ENCODE measurements at regions not wholly inside any gene's neighbourhood (a gene's known extent, or its start where the extent isn't known, plus 50 kb on each side); places are given as distances from the start of the nearest gene placed in this dataset.

DNA sequence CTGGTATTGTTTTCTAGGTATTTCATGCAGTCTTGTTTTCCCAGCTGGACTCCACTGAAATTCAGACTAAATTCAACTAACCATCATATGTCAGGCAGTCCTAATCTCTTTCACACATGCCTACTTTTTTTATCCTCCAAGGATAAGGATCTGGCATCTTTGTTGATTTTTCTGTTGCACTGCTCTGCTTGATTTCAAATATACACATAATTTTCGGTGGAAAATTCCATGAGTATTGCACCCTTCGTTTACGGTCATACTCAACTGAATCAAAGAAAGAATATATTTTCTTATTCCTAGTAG, 64.8 kb upstream of the UNC93A start:
- Histone ChIP-seq H3K27me3 (peaks cover 0 to 13% (median 0%) of the 10 kb centered on the region in 4 donors), H3K27ac (replicated peaks in 1 of 4) (no peak overlapping the region), H3K4me3 (no peak overlapping the region), H3K36me3 (no peaks in the 10 kb centered on the region), H3K4me1 (no peaks in the 10 kb centered on the region), H3K9me3 (no peaks in the 10 kb centered on the region)
- 62% methylated on average over 3 of the region's 3 CpGs for WGBS
- TF ChIP-seq POLR2AphosphoS5 (IDR thresholded peaks at IDR 0.05) (no peak), POLR2A (IDR thresholded peaks at IDR 0.05; ENCODE audit: low read depth) (no peak), EP300 (IDR thresholded peaks at IDR 0.05) (no peak)
- TF ChIP-seq, protein P1, sequence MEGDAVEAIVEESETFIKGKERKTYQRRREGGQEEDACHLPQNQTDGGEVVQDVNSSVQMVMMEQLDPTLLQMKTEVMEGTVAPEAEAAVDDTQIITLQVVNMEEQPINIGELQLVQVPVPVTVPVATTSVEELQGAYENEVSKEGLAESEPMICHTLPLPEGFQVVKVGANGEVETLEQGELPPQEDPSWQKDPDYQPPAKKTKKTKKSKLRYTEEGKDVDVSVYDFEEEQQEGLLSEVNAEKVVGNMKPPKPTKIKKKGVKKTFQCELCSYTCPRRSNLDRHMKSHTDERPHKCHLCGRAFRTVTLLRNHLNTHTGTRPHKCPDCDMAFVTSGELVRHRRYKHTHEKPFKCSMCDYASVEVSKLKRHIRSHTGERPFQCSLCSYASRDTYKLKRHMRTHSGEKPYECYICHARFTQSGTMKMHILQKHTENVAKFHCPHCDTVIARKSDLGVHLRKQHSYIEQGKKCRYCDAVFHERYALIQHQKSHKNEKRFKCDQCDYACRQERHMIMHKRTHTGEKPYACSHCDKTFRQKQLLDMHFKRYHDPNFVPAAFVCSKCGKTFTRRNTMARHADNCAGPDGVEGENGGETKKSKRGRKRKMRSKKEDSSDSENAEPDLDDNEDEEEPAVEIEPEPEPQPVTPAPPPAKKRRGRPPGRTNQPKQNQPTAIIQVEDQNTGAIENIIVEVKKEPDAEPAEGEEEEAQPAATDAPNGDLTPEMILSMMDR (IDR thresholded peaks at IDR 0.05), result no peak
- DNase-seq (ENCODE audit: extremely low spot score), result no peak
- intact Hi-C loops (cut with DNase I), result loop anchor here (10.0 kb wide), 1 partner anchor 128 kb away; no protein-coding TSS in a partner anchor

DNA sequence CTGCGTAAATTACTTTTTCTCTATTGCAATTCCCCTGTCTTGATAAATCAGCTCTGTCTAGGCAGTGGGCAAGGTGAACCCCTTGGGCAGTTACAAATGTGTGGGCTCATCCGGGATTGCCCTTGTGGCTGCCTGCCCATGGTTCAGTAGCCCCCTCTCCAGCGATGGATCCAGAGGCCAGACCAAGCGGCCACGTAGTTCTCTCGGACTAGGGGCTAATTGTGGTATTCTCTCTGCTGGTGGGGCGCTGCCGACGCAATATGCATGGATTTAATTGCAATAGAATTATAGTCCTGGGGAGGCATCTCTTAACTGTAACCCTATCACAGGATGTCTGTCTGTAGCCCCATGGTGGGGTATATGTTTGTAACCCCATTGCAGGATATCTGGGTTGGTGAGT, 64.3 kb upstream of the UNC93A start:
- no peak for DNase-seq (ENCODE audit: extremely low spot score)
- intact Hi-C loops (cut with DNase I), result loop anchor here (10.0 kb wide), 1 partner anchor 128 kb away; no protein-coding TSS in a partner anchor
- no peak overlapping the region for H3K4me3 ChIP-seq
- peaks cover 0 to 13% (median 0%) of the 10 kb centered on the region in 4 donors for H3K27me3 ChIP-seq
- no peak overlapping the region for H3K27ac ChIP-seq (replicated peaks in 1 of 4)
- no peak for TF ChIP-seq EP300 (IDR thresholded peaks at IDR 0.05)
- no peak for TF ChIP-seq POLR2A (IDR thresholded peaks at IDR 0.05; ENCODE audit: low read depth)
- TF ChIP-seq, protein P1 (IDR thresholded peaks at IDR 0.05), result no peak
- TF ChIP-seq POLR2AphosphoS5 (IDR thresholded peaks at IDR 0.05), result no peak
- H3K36me3 ChIP-seq, result no peaks in the 10 kb centered on the region
- H3K4me1 ChIP-seq, result no peaks in the 10 kb centered on the region
- H3K9me3 ChIP-seq, result no peaks in the 10 kb centered on the region
- WGBS, result 86% methylated on average over 9 of the region's 9 CpGs

DNA sequence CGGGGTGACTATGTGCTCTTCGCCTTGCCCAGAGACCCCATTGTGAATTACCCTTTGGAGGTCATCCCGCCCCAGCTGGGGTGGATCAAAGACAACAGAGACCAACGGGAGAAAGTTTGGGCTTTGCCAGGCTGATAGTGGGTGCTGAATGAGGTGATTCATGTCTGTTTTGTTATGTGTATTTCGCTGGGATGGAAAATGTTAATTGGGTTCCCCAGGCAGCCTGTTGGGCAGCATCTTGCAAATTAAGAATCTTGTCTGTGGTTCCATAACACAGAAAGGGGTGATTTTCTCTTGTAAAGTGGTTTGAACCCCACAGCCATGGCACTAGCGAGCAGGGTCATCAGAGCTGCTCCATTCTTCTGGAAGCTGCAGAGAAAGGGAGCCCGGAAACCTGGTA, 63.1 kb upstream of the UNC93A start:
- Histone ChIP-seq H3K9me3 (no peaks in the 10 kb centered on the region), H3K4me1 (no peaks in the 10 kb centered on the region), H3K36me3 (no peaks in the 10 kb centered on the region), H3K4me3 (no peak overlapping the region), H3K27ac (replicated peaks in 1 of 4) (no peak overlapping the region), H3K27me3 (peaks cover 0 to 13% (median 0%) of the 10 kb centered on the region in 4 donors)
- TF ChIP-seq, protein P1 (IDR thresholded peaks at IDR 0.05), result no peak
- TF ChIP-seq EP300 (IDR thresholded peaks at IDR 0.05) (no peak), POLR2AphosphoS5 (IDR thresholded peaks at IDR 0.05) (no peak), POLR2A (IDR thresholded peaks at IDR 0.05; ENCODE audit: low read depth) (no peak)
- 84% methylated on average over 7 of the region's 7 CpGs for WGBS
- no peak for DNase-seq (ENCODE audit: extremely low spot score)
- intact Hi-C loops (cut with DNase I), result loop anchor here (10.0 kb wide), 1 partner anchor 127 kb away; no protein-coding TSS in a partner anchor

DNA sequence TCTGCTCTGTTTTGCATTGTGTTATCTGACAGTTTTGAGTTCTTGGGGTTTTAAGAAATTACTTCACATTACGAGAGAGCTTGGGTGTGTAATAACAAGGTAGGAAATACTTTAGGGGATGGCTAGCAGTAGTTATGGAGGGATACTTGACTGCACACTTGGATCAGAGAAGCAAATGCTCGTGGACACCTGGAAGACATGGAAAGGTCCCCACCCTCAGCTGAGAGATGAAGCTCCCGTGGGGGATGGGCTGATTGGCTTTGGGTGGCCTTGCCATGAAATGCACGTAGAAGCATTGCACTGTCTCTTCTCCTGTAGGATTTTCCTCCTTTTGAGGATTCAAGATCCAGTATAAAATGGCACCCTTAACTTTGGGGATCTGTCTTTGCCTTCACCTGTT, 61.5 kb upstream of the UNC93A start:
- TF ChIP-seq POLR2A (IDR thresholded peaks at IDR 0.05; ENCODE audit: low read depth) (no peak), POLR2AphosphoS5 (IDR thresholded peaks at IDR 0.05) (no peak)
- no peak for DNase-seq (ENCODE audit: extremely low spot score)
- H3K9me3 ChIP-seq, result no peaks in the 10 kb centered on the region
- 76% methylated on average over 4 of the region's 4 CpGs for WGBS
- intact Hi-C loops (cut with DNase I), result loop anchor here (10.0 kb wide), 1 partner anchor 125 kb away; no protein-coding TSS in a partner anchor
- no peaks in the 10 kb centered on the region for H3K4me1 ChIP-seq
- H3K36me3 ChIP-seq, result no peaks in the 10 kb centered on the region
- peaks cover 0 to 19% (median 0%) of the 10 kb centered on the region in 4 donors for H3K27me3 ChIP-seq
- no peak overlapping the region for H3K27ac ChIP-seq (replicated peaks in 1 of 4)
- no peak overlapping the region for H3K4me3 ChIP-seq

DNA sequence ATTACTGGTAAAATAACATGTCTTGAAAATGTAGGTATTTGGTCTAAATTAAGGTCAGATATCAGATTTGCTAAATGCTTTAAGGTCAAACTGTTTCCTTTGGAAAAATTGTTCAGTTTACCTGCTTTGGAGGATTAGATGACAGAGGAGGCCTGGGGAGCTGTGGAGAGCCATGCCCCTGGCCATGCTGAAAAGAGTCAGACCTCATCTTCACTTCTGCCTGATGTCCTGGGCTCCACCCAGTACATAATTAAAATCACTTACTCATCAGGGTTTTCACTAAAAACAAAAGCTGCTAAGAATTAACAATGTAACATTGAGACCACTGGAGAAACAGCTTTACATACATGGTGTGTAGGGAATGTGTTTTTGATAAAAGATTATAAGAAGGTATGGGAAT, 60.8 kb upstream of the UNC93A start:
- Histone ChIP-seq H3K9me3 (no peaks in the 10 kb centered on the region), H3K4me1 (no peaks in the 10 kb centered on the region), H3K4me3 (no peak overlapping the region), H3K27me3 (peaks cover 0 to 23% (median 0%) of the 10 kb centered on the region in 4 donors), H3K27ac (replicated peaks in 1 of 4) (no peak overlapping the region), H3K36me3 (no peaks in the 10 kb centered on the region)
- TF ChIP-seq POLR2A (IDR thresholded peaks at IDR 0.05; ENCODE audit: low read depth) (no peak), EP300 (IDR thresholded peaks at IDR 0.05) (no peak), POLR2AphosphoS5 (IDR thresholded peaks at IDR 0.05) (no peak)
- TF ChIP-seq, protein P1 (IDR thresholded peaks at IDR 0.05), result no peak
- DNase-seq (ENCODE audit: extremely low spot score), result no peak
- intact Hi-C loops (cut with DNase I), result no loop called here

Data from esophagus muscularis mucosa (tissue), 4 donors.